SK-N-SH treated with all-trans-retinoic acid at 6 μM for 48 hours (cell line): ENCODE measurements at regions not wholly inside any gene's neighbourhood (a gene's known extent, or its start where the extent isn't known, plus 50 kb on each side); places are given as distances from the start of the nearest gene placed in this dataset.

ENCODE experiments used
- BACH2 ChIP-seq: fragments of 250-450 bp; sonication (Bioruptor Pico); IDR thresholded peaks from 2 replicates; pipeline ENCODE4 v1.9.0; 2021; ENCODE audit warnings: mild to moderate bottlenecking, borderline replicate concordance
- GLIS3 ChIP-seq: fragments of 250-450 bp; sonication (Bioruptor Pico); IDR thresholded peaks from 2 replicates; pipeline ENCODE4 v1.5.0; 2020; ENCODE audit warnings: mild to moderate bottlenecking, moderate library complexity
- ISL1 ChIP-seq: fragments of 250-450 bp; sonication (Bioruptor Pico); IDR thresholded peaks from 2 replicates; pipeline ENCODE4 v2.1.2; 2022; ENCODE audit warnings: mild to moderate bottlenecking, moderate library complexity
- RARB ChIP-seq: fragments of 250-450 bp; sonication (Bioruptor Pico); IDR thresholded peaks from 2 replicates; pipeline ENCODE4 v1.8.0; 2021; ENCODE audit warnings: mild to moderate bottlenecking, moderate library complexity
- SNAI2 ChIP-seq: fragments of 250-450 bp; sonication (Bioruptor Pico); IDR thresholded peaks from 2 replicates; pipeline ENCODE4 v1.5.0; 2020; ENCODE audit warnings: mild to moderate bottlenecking, moderate library complexity
- TCF4 ChIP-seq: fragments of 250-450 bp; sonication (Bioruptor Pico); IDR thresholded peaks from 2 replicates; pipeline ENCODE4 v1.8.0; 2021; ENCODE audit warnings: mild to moderate bottlenecking, moderate library complexity, borderline replicate concordance
- ZFP3 ChIP-seq: fragments of 250-450 bp; sonication (Bioruptor Pico); IDR thresholded peaks from 2 replicates; pipeline ENCODE4 v1.5.0; 2020; ENCODE audit warnings: mild to moderate bottlenecking, moderate library complexity
- ZFP30 ChIP-seq: fragments of 450-650 bp; formaldehyde crosslinking; IDR thresholded peaks from 2 replicates; pipeline ENCODE4 v1.5.0; 2022; ENCODE audit warnings: mild to moderate bottlenecking, moderate library complexity
- ZNF8 ChIP-seq: fragments of 450-650 bp; formaldehyde crosslinking; IDR thresholded peaks from 2 replicates; pipeline ENCODE4 v1.5.0; 2020; ENCODE audit warnings: mild to moderate bottlenecking, moderate library complexity
- TF ChIP-seq, protein P1 (sequence below): fragments of 250-450 bp; sonication (Bioruptor Pico); IDR thresholded peaks from 2 replicates; pipeline ENCODE4 v1.8.0; 2020; ENCODE audit warnings: mild to moderate bottlenecking, moderate library complexity, borderline replicate concordance

GRCh38 chr13:111022241-111022640 is 92.9 kb upstream of the ARHGEF7 start:
- no peak for TF ChIP-seq RARB (CRISPR knock-in tag)
- TF ChIP-seq ZFP3, result no peak
- TF ChIP-seq SNAI2 (CRISPR knock-in tag), result no peak
- peak; percentile 77 for TF ChIP-seq ZNF8 (CRISPR knock-in tag)
- no peak for TF ChIP-seq ISL1 (CRISPR knock-in tag)
- no peak for TF ChIP-seq ZFP30
- TF ChIP-seq, protein P1, sequence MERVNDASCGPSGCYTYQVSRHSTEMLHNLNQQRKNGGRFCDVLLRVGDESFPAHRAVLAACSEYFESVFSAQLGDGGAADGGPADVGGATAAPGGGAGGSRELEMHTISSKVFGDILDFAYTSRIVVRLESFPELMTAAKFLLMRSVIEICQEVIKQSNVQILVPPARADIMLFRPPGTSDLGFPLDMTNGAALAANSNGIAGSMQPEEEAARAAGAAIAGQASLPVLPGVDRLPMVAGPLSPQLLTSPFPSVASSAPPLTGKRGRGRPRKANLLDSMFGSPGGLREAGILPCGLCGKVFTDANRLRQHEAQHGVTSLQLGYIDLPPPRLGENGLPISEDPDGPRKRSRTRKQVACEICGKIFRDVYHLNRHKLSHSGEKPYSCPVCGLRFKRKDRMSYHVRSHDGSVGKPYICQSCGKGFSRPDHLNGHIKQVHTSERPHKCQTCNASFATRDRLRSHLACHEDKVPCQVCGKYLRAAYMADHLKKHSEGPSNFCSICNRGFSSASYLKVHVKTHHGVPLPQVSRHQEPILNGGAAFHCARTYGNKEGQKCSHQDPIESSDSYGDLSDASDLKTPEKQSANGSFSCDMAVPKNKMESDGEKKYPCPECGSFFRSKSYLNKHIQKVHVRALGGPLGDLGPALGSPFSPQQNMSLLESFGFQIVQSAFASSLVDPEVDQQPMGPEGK (CRISPR knock-in tag), result no peak
- TF ChIP-seq GLIS3, result no peak
- no peak for TF ChIP-seq BACH2 (CRISPR knock-in tag)
- no peak for TF ChIP-seq TCF4 (CRISPR knock-in tag)
